HCT116 (cell line): ENCODE measurements at regions not wholly inside any gene's neighbourhood (a gene's known extent, or its start where the extent isn't known, plus 50 kb on each side); places are given as distances from the start of the nearest gene placed in this dataset.

Experiments used
- ATAC-seq: fragments of 200-7000 bp; cut with Tn5 transposase; 2 replicates; pipeline ENCODE4 v1.9.1; 2020; ENCODE audit warnings: mild to moderate bottlenecking, moderate library complexity
- BruUV-seq: library from RNA; stranded (reverse); fragments of 400-500 nt; replicated peaks from 2 replicates; lab custom pipeline; 2021; lab: Mats Ljungman, UMichigan
- CTCF ChIA-PET: fragments of 300-600 bp; sonication (Branson Sonifier 250); formaldehyde crosslinking; loops from one replicate; lab custom pipeline; 2021; ENCODE audit warnings: antibody characterized with exemption; lab: Charles Lee
- POLR2A ChIA-PET: fragments of 300-600, 350-600 bp; sonication (Branson Sonifier 250); formaldehyde crosslinking; loops from one replicate; lab custom pipeline; 2021; ENCODE audit warnings: antibody characterized with exemption; lab: Charles Lee
- RAD21 ChIA-PET, 2 experiments: fragments of 300-600 bp; sonication (Branson Sonifier 250); formaldehyde crosslinking; loops; one replicate each; lab custom pipeline; 2023; ENCODE audit warnings: low total read pairs in 2 of 2; ENCODE audit not compliant: uncharacterized antibody in 2 of 2, unreplicated experiment in 2 of 2, low non-redundant PET in 1 of 2; lab: Charles Lee
- DNase-seq: peaks from one replicate; pipeline ENCODE4 v3.0.0-alpha.2; 2010; ENCODE audit warnings: low read depth, low spot score
- H2AFZ ChIP-seq: fragments of 200-600 bp; shearing (Covaris generic), sonication (generic); 2 replicates; pipeline ENCODE4 v1.6.1; 2017; ENCODE audit warnings: low read depth, mixed run types, mixed read lengths, antibody characterized with exemption, low read length; ENCODE audit not compliant: poor library complexity, severe bottlenecking
- H3K27ac ChIP-seq: 2 replicates; pipeline ENCODE4 v1.5.1; 2012; ENCODE audit warnings: low read depth, low read length
- H3K27me3 ChIP-seq: fragments of 200-600 bp; sonication (generic); 2 replicates; pipeline ENCODE4 v1.6.1; 2016; ENCODE audit warnings: mixed run types, low read length, mixed read lengths; ENCODE audit not compliant: insufficient read depth
- H3K36me3 ChIP-seq, 2 experiments: fragments of 200-500 bp in 1 of 2; fragments of 200-600 bp in 1 of 2; sonication (Bioruptor generic) in 1 of 2; sonication (generic) in 1 of 2; 2 replicates each; pipeline versions ENCODE4 v1.5.1 to v1.6.1; 2014 to 2016; ENCODE audit warnings: low read length in 2 of 2, inconsistent platforms in 1 of 2, mixed read lengths in 1 of 2, mixed run types in 1 of 2; ENCODE audit not compliant: insufficient read depth in 2 of 2, control insufficient read depth in 1 of 2
- H3K4me1 ChIP-seq, 2 experiments: fragments of 200-600 bp in 1 of 2; sonication (generic) in 1 of 2; 2 replicates each; pipeline versions ENCODE4 v1.5.1 to v1.6.1; 2012 to 2017; ENCODE audit warnings: low read length in 2 of 2, inconsistent platforms in 1 of 2, mild to moderate bottlenecking in 1 of 2, mixed read lengths in 1 of 2, mixed run types in 1 of 2, moderate library complexity in 1 of 2; ENCODE audit not compliant: insufficient read depth in 2 of 2, control insufficient read depth in 1 of 2
- H3K4me2 ChIP-seq: fragments of 200-600 bp; sonication (generic); 2 replicates; pipeline ENCODE4 v1.6.1; 2017; ENCODE audit warnings: mixed run types, low read length, mixed read lengths
- H3K4me3 ChIP-seq, 2 experiments: fragments of 200-600 bp in 1 of 2; sonication (generic) in 1 of 2; replicated peaks in 1 of 2; 2 replicates each; pipeline ENCODE4 v1.5.1; 2011 to 2016; ENCODE audit warnings: low read length in 2 of 2, control low read depth in 1 of 2, low read depth in 1 of 2, mild to moderate bottlenecking in 1 of 2, mixed read lengths in 1 of 2, mixed run types in 1 of 2
- H3K79me2 ChIP-seq: fragments of 200-600 bp; sonication (generic); 2 replicates; pipeline ENCODE4 v1.6.1; 2017; ENCODE audit warnings: mild to moderate bottlenecking, mixed run types, low read length, moderate library complexity, mixed read lengths; ENCODE audit not compliant: insufficient read depth
- H3K9ac ChIP-seq: fragments of 200-600 bp; sonication (generic); 2 replicates; pipeline ENCODE4 v1.6.1; 2016; ENCODE audit warnings: low read length, mixed read lengths
- H3K9me2 ChIP-seq: fragments of 200-600 bp; sonication (generic), shearing (Covaris generic); 2 replicates; pipeline ENCODE4 v1.6.1; 2017; ENCODE audit warnings: mixed run types, mild to moderate bottlenecking, moderate library complexity; ENCODE audit not compliant: insufficient read depth
- H3K9me3 ChIP-seq, 2 experiments: fragments of 200-500 bp in 1 of 2; fragments of 200-600 bp in 1 of 2; sonication (Bioruptor generic) in 1 of 2; sonication (generic) in 1 of 2; 2 replicates each; pipeline ENCODE4 v1.6.1; 2014 to 2017; ENCODE audit warnings: low read length in 2 of 2, mixed read lengths in 2 of 2, inconsistent platforms in 1 of 2, low read depth in 1 of 2, mild to moderate bottlenecking in 1 of 2, mixed run types in 1 of 2, moderate library complexity in 1 of 2; ENCODE audit not compliant: control insufficient read depth in 1 of 2, insufficient read depth in 1 of 2
- H4K20me1 ChIP-seq: fragments of 200-600 bp; sonication (generic), shearing (Covaris generic); 2 replicates; pipeline ENCODE4 v1.6.1; 2017; ENCODE audit warnings: mixed run types, mild to moderate bottlenecking, moderate library complexity; ENCODE audit not compliant: insufficient read depth
- ATF3 ChIP-seq: IDR thresholded peaks from 2 replicates; pipeline ENCODE4 v1.6.1; 2012
- CTCF ChIP-seq, 3 experiments: fragments of 200-600 bp in 1 of 3; sonication (generic) in 1 of 3; IDR thresholded peaks in 2 of 3; conservative IDR thresholded peaks in 1 of 3; 2 replicates each; pipeline ENCODE4 v1.5.1; 2012 to 2017; ENCODE audit warnings: low read depth in 2 of 3, low read length in 2 of 3, antibody characterized with exemption in 1 of 3, borderline replicate concordance in 1 of 3, control low read depth in 1 of 3, mild to moderate bottlenecking in 1 of 3, mixed read lengths in 1 of 3, mixed run types in 1 of 3, moderate library complexity in 1 of 3; ENCODE audit not compliant: insufficient read depth in 1 of 3
- EGR1 ChIP-seq: IDR thresholded peaks from 2 replicates; pipeline ENCODE4 v1.6.1; 2012; ENCODE audit warnings: low read depth
- ELF1 ChIP-seq: IDR thresholded peaks from 2 replicates; pipeline ENCODE4 v1.6.1; 2012; ENCODE audit warnings: low read depth, borderline replicate concordance
- EZH2 ChIP-seq: fragments of 200-600 bp; sonication (generic); IDR thresholded peaks from 2 replicates; pipeline ENCODE4 v1.6.1; 2017; ENCODE audit warnings: antibody characterized with exemption, mixed run types
- FOSL1 ChIP-seq: IDR thresholded peaks from 2 replicates; pipeline ENCODE4 v1.6.1; 2012; ENCODE audit warnings: low read depth
- POLR2AphosphoS5 ChIP-seq: IDR thresholded peaks from 2 replicates; pipeline ENCODE4 v1.6.1; 2011; ENCODE audit warnings: mild to moderate bottlenecking, low read depth, low read length, moderate library complexity
- RAD21 ChIP-seq: IDR thresholded peaks from 2 replicates; pipeline ENCODE4 v1.6.1; 2012; ENCODE audit warnings: low read depth, mild to moderate bottlenecking
- REST ChIP-seq: IDR thresholded peaks from 2 replicates; pipeline ENCODE4 v1.6.1; 2012; ENCODE audit warnings: low read depth
- SIN3A ChIP-seq: IDR thresholded peaks from 2 replicates; pipeline ENCODE4 v1.6.1; 2012; ENCODE audit warnings: low read depth
- SP1 ChIP-seq: IDR thresholded peaks from 2 replicates; pipeline ENCODE4 v1.6.1; 2012; ENCODE audit warnings: low read depth
- SRF ChIP-seq: IDR thresholded peaks from 2 replicates; pipeline ENCODE4 v1.6.1; 2012; ENCODE audit warnings: low read depth
- TCF7L2 ChIP-seq: IDR thresholded peaks from 2 replicates; pipeline ENCODE4 v1.7.0; 2011; ENCODE audit warnings: borderline replicate concordance, inconsistent platforms; ENCODE audit not compliant: insufficient read depth, insufficient read length; ENCODE audit errors: extremely low read depth
- YY1 ChIP-seq: IDR thresholded peaks from 2 replicates; pipeline ENCODE4 v1.6.1; 2011; ENCODE audit warnings: low read length, low read depth, moderate library complexity, mild to moderate bottlenecking; ENCODE audit not compliant: insufficient replicate concordance; ENCODE audit errors: extremely low read depth
- ZBTB33 ChIP-seq: IDR thresholded peaks from 2 replicates; pipeline ENCODE4 v1.6.1; 2011; ENCODE audit warnings: mild to moderate bottlenecking, low read length, moderate library complexity; ENCODE audit not compliant: insufficient replicate concordance; ENCODE audit errors: extremely low read depth
- ZFX ChIP-seq: fragments of 450-650 bp; IDR thresholded peaks from 2 replicates; pipeline ENCODE4 v1.6.1; 2017
- intact Hi-C: fragments of 100-400 bp; cut with micrococcal nuclease; formaldehyde crosslinking; loops from 2 replicates; pipeline ENCODE4 v1.10.0; 2022

- ATAC-seq (no peak), DNase-seq (no peak)
- H3K4me2 ChIP-seq: no peak overlapping the region
- H3K4me1 ChIP-seq: no peaks in the 10 kb centered on the region
- ChIA-PET POLR2A (no interaction called here), RAD21 (no interaction called here), CTCF (no interaction called here)
- no peak overlapping the region for H3K27ac ChIP-seq
- no peaks in the 10 kb centered on the region for H3K9me3 ChIP-seq
- no peak overlapping the region for H2AFZ ChIP-seq
- H3K9ac ChIP-seq: no peak overlapping the region
- H3K27me3 ChIP-seq: no peaks in the 10 kb centered on the region
- no peaks in the 10 kb centered on the region for H3K36me3 ChIP-seq
- no peaks in the 10 kb centered on the region for H4K20me1 ChIP-seq
- no peak for TF ChIP-seq YY1
- no peak for TF ChIP-seq REST
- no peak for TF ChIP-seq SRF
- no peak for TF ChIP-seq EGR1
- no peak for TF ChIP-seq CTCF (IDR thresholded peaks at IDR 0.05 in 2 of 3, conservative IDR thresholded peaks at IDR 0.05 in 1 of 3; ENCODE audit: borderline replicate concordance in 1 of 3, insufficient read depth in 1 of 3, low read depth in 2 of 3, low read length in 2 of 3)
- no peak for TF ChIP-seq FOSL1
- no peak for TF ChIP-seq SP1
- no peak for TF ChIP-seq EZH2
- no peak for TF ChIP-seq TCF7L2
- TF ChIP-seq ZFX: no peak
- TF ChIP-seq SIN3A: no peak
- no peak for TF ChIP-seq RAD21
- no peak for TF ChIP-seq ELF1
- TF ChIP-seq POLR2AphosphoS5: no peak
- no peak for TF ChIP-seq ZBTB33
- TF ChIP-seq ATF3: no peak
- BruUV-seq: no TSS peak
- intact Hi-C loops: no loop called here
- H3K4me3 ChIP-seq: no peak overlapping the region
- H3K79me2 ChIP-seq: no peaks in the 10 kb centered on the region
- H3K9me2 ChIP-seq: no peaks in the 10 kb centered on the region
Measured at GRCh38 chr6:141866731-141867497, 265.8 kb upstream of the GJE1 start.
